Activated naive CD4-positive, alpha-beta T cell treated with anti-CD3 and anti-CD28 coated beads for 36 hours (primary cell): ENCODE measurements at regions not wholly inside any gene's neighbourhood (a gene's known extent, or its start where the extent isn't known, plus 50 kb on each side); places are given as distances from the start of the nearest gene placed in this dataset.

ENCODE experiments used
- CTCF ChIA-PET: fragments of 350-600 bp; sonication (Branson Sonifier 250); formaldehyde crosslinking; loops from one replicate; lab custom pipeline; 2021; ENCODE audit warnings: antibody characterized with exemption; lab: Charles Lee
- DNase-seq: peaks from one replicate; pipeline ENCODE4 v3.0.0-alpha.2; 2020
- H3K27ac Mint-ChIP-seq: one replicate; pipeline ENCODE4 v1.8.0; 2021; ENCODE audit warnings: mild to moderate bottlenecking, mixed read lengths
- H3K27me3 Mint-ChIP-seq: one replicate; pipeline ENCODE4 v1.8.0; 2021; ENCODE audit warnings: low read depth, mixed read lengths
- H3K36me3 Mint-ChIP-seq: one replicate; pipeline ENCODE4 v1.8.0; 2021; ENCODE audit warnings: low read depth, mixed read lengths
- H3K4me1 Mint-ChIP-seq: one replicate; pipeline ENCODE4 v1.8.0; 2021; ENCODE audit warnings: low read depth, mixed read lengths
- H3K4me3 Mint-ChIP-seq: one replicate; pipeline ENCODE4 v1.8.0; 2021; ENCODE audit warnings: mild to moderate bottlenecking, moderate library complexity, mixed read lengths
- H3K9me3 Mint-ChIP-seq: one replicate; pipeline ENCODE4 v1.8.0; 2021; ENCODE audit warnings: mixed read lengths
- intact Hi-C: fragments of 100-400 bp; cut with micrococcal nuclease; formaldehyde crosslinking; loops from one replicate; pipeline ENCODE4 v1.15.1; 2023

- H3K27me3 Mint-ChIP-seq, result no peaks in the 10 kb centered on the region
- no peak for DNase-seq
- no peak overlapping the region for H3K27ac Mint-ChIP-seq
- H3K36me3 Mint-ChIP-seq, result no peaks in the 10 kb centered on the region
- intact Hi-C loops, result no loop called here
- CTCF ChIA-PET, result no interaction called here
- H3K9me3 Mint-ChIP-seq, result no peaks in the 10 kb centered on the region
- no peak overlapping the region for H3K4me3 Mint-ChIP-seq
- H3K4me1 Mint-ChIP-seq, result no peaks in the 10 kb centered on the region
Observed at GRCh38 chrY:19095460-19095859, 321.9 kb upstream of the HSFY2 start.

GRCh38 chrY:19083006-19083405 lies 309.5 kb upstream of the HSFY2 start:
- Mint-ChIP-seq H3K36me3 (no peaks in the 10 kb centered on the region), H3K27me3 (no peaks in the 10 kb centered on the region), H3K4me3 (no peak overlapping the region), H3K4me1 (no peaks in the 10 kb centered on the region), H3K27ac (no peak overlapping the region), H3K9me3 (no peaks in the 10 kb centered on the region)
- intact Hi-C loops, result no loop called here
- no peak for DNase-seq
- CTCF ChIA-PET, result no interaction called here

GRCh38 chrY:19077698-19078113 lies 304.2 kb upstream of the HSFY2 start:
- Mint-ChIP-seq H3K36me3 (peaks cover 3% of the 10 kb centered on the region), H3K4me3 (peak overlapping the region; percentile 80), H3K9me3 (no peaks in the 10 kb centered on the region), H3K27ac (peak overlapping the region; percentile 69), H3K27me3 (no peaks in the 10 kb centered on the region), H3K4me1 (peaks cover 4% of the 10 kb centered on the region)
- intact Hi-C loops, result loop anchor here (2.0 to 10.0 kb wide), 6 partner anchors 53 to 667 kb away; partner anchors contain the start of gene KDM5D
- CTCF ChIA-PET, result no interaction called here
- DNase-seq, result peak; percentile 41

GRCh38 chrY:19076846-19077697 lies 303.5 kb upstream of the HSFY2 start:
- peak; percentile 70 for DNase-seq
- CTCF ChIA-PET, result no interaction called here
- Mint-ChIP-seq H3K36me3 (peaks cover 3% of the 10 kb centered on the region), H3K4me1 (peaks cover 4% of the 10 kb centered on the region), H3K27ac (peak overlapping the region; percentile 69), H3K27me3 (no peaks in the 10 kb centered on the region), H3K4me3 (peak overlapping the region; percentile 80), H3K9me3 (no peaks in the 10 kb centered on the region)
- intact Hi-C loops, result loop anchor here (2.0 to 10.0 kb wide), 6 partner anchors 54 to 668 kb away; partner anchors contain the start of gene KDM5D

GRCh38 chrY:19075471-19076253 lies 302.1 kb upstream of the HSFY2 start:
- DNase-seq, result peak; percentile 62
- peak overlapping the region; percentile 70 for H3K27ac Mint-ChIP-seq
- intact Hi-C loops, result loop anchor here (2.0 to 10.0 kb wide), 6 partner anchors 55 to 669 kb away; partner anchors contain the start of gene KDM5D
- H3K4me3 Mint-ChIP-seq, result peak overlapping the region; percentile 80
- peaks cover 4% of the 10 kb centered on the region for H3K4me1 Mint-ChIP-seq
- no peaks in the 10 kb centered on the region for H3K27me3 Mint-ChIP-seq
- no peaks in the 10 kb centered on the region for H3K9me3 Mint-ChIP-seq
- peaks cover 3% of the 10 kb centered on the region for H3K36me3 Mint-ChIP-seq
- CTCF ChIA-PET, result no interaction called here

- Mint-ChIP-seq H3K9me3 (no peaks in the 10 kb centered on the region), H3K36me3 (peaks cover 18% of the 10 kb centered on the region), H3K4me1 (peaks cover 20% of the 10 kb centered on the region), H3K4me3 (no peak overlapping the region), H3K27me3 (no peaks in the 10 kb centered on the region), H3K27ac (no peak overlapping the region)
- DNase-seq, result no peak
- CTCF ChIA-PET, result no interaction called here
- intact Hi-C loops, result no loop called here
Observed at GRCh38 chrY:19067435-19067834, 293.9 kb upstream of the HSFY2 start.

- Mint-ChIP-seq H3K27me3 (no peaks in the 10 kb centered on the region), H3K36me3 (peaks cover 18% of the 10 kb centered on the region), H3K4me3 (no peak overlapping the region), H3K9me3 (no peaks in the 10 kb centered on the region), H3K4me1 (peaks cover 20% of the 10 kb centered on the region), H3K27ac (no peak overlapping the region)
- CTCF ChIA-PET, result no interaction called here
- DNase-seq, result no peak
- intact Hi-C loops, result no loop called here
Observed at GRCh38 chrY:19066447-19067190, 293.1 kb upstream of the HSFY2 start.

- Mint-ChIP-seq H3K36me3 (peaks cover 18% of the 10 kb centered on the region), H3K4me3 (no peak overlapping the region), H3K27ac (no peak overlapping the region), H3K27me3 (no peaks in the 10 kb centered on the region), H3K9me3 (no peaks in the 10 kb centered on the region), H3K4me1 (peaks cover 20% of the 10 kb centered on the region)
- no peak for DNase-seq
- intact Hi-C loops, result no loop called here
- CTCF ChIA-PET, result no interaction called here
Observed at GRCh38 chrY:19065119-19065518, 291.6 kb upstream of the HSFY2 start.

- H3K9me3 Mint-ChIP-seq, result no peaks in the 10 kb centered on the region
- H3K36me3 Mint-ChIP-seq, result peaks cover 2% of the 10 kb centered on the region
- intact Hi-C loops, result no loop called here
- no peak overlapping the region for H3K4me3 Mint-ChIP-seq
- no peak for DNase-seq
- no peaks in the 10 kb centered on the region for H3K27me3 Mint-ChIP-seq
- H3K27ac Mint-ChIP-seq, result no peak overlapping the region
- CTCF ChIA-PET, result no interaction called here
- H3K4me1 Mint-ChIP-seq, result peaks cover 12% of the 10 kb centered on the region
Observed at GRCh38 chrY:19059733-19060132, 286.2 kb upstream of the HSFY2 start.

GRCh38 chrY:19058831-19059370 lies 285.4 kb upstream of the HSFY2 start:
- Mint-ChIP-seq H3K9me3 (no peaks in the 10 kb centered on the region), H3K27me3 (no peaks in the 10 kb centered on the region), H3K36me3 (no peaks in the 10 kb centered on the region), H3K4me1 (peaks cover 10% of the 10 kb centered on the region), H3K27ac (no peak overlapping the region), H3K4me3 (no peak overlapping the region)
- CTCF ChIA-PET, result no interaction called here
- intact Hi-C loops, result no loop called here
- no peak for DNase-seq

GRCh38 chrY:19056138-19056469 lies 282.6 kb upstream of the HSFY2 start:
- Mint-ChIP-seq H3K36me3 (peaks cover 3% of the 10 kb centered on the region), H3K4me3 (no peak overlapping the region), H3K9me3 (no peaks in the 10 kb centered on the region), H3K27ac (no peak overlapping the region), H3K4me1 (peaks cover 9% of the 10 kb centered on the region), H3K27me3 (no peaks in the 10 kb centered on the region)
- intact Hi-C loops, result no loop called here
- no peak for DNase-seq
- CTCF ChIA-PET, result no interaction called here
